CD4-positive, CD25-positive, alpha-beta regulatory T cell (primary cell): ENCODE measurements at regions not wholly inside any gene's neighbourhood (a gene's known extent, or its start where the extent isn't known, plus 50 kb on each side); places are given as distances from the start of the nearest gene placed in this dataset.

Experiments used
- ATAC-seq, 2 donors: fragments of 150-1000 bp; cut with Tn5 transposase; one replicate each; pipeline ENCODE4 v1.10.0; 2021; ENCODE audit warnings: low read depth in 2 of 2, moderate number of reproducible peaks in 2 of 2, moderate library complexity in 1 of 2
- DNase-seq, 3 donors: peaks; one replicate each; pipeline versions ENCODE4 v3.0.0 to v3.0.0-alpha.2; 2012 to 2022; ENCODE audit warnings: mixed read lengths in 1 of 3
- H3K27ac ChIP-seq: one replicate; pipeline ENCODE4 v1.7.0; 2013; ENCODE audit warnings: mild to moderate bottlenecking, low read length; ENCODE audit not compliant: insufficient read depth, poor library complexity, severe bottlenecking
- H3K27me3 ChIP-seq: one replicate; pipeline ENCODE4 v1.7.0; 2013; ENCODE audit warnings: low read length; ENCODE audit not compliant: control insufficient read depth, insufficient read depth
- H3K36me3 ChIP-seq: one replicate; pipeline ENCODE4 v1.7.0; 2013; ENCODE audit warnings: mild to moderate bottlenecking, low read length, moderate library complexity; ENCODE audit not compliant: control insufficient read depth, insufficient read depth
- H3K4me1 ChIP-seq: 2 replicates; pipeline ENCODE4 v1.7.0; 2013; ENCODE audit warnings: mild to moderate bottlenecking, low read length; ENCODE audit not compliant: insufficient read depth, control insufficient read depth, poor library complexity, severe bottlenecking
- H3K4me3 ChIP-seq: one replicate; pipeline ENCODE4 v1.7.0; 2013; ENCODE audit warnings: low read depth, mild to moderate bottlenecking, low read length, moderate library complexity
- H3K9me3 ChIP-seq, 2 experiments: 1 replicate in 1 of 2; 2 replicates in 1 of 2; pipeline ENCODE4 v1.7.0; 2013; ENCODE audit warnings: low read length in 2 of 2, mild to moderate bottlenecking in 1 of 2, moderate library complexity in 1 of 2; ENCODE audit not compliant: control insufficient read depth in 2 of 2
- H3K27ac Mint-ChIP-seq, 3 donors: one replicate each; pipeline ENCODE4 v1.8.0; 2020 to 2022; ENCODE audit warnings: mild to moderate bottlenecking in 3 of 3, mixed read lengths in 3 of 3, moderate library complexity in 2 of 3
- H3K27me3 Mint-ChIP-seq: one replicate; pipeline ENCODE4 v1.8.0; 2022; ENCODE audit warnings: mild to moderate bottlenecking, mixed read lengths
- H3K36me3 Mint-ChIP-seq: one replicate; pipeline ENCODE4 v1.8.0; 2020; ENCODE audit warnings: mixed read lengths
- H3K4me1 Mint-ChIP-seq, 4 donors: one replicate each; pipeline ENCODE4 v1.8.0; 2020 to 2022; ENCODE audit warnings: mixed read lengths in 4 of 4, mild to moderate bottlenecking in 1 of 4
- H3K4me3 Mint-ChIP-seq, 4 donors: one replicate each; pipeline ENCODE4 v1.8.0; 2020 to 2022; ENCODE audit warnings: mild to moderate bottlenecking in 4 of 4, mixed read lengths in 4 of 4, moderate library complexity in 3 of 4
- H3K9me3 Mint-ChIP-seq, 7 donors: one replicate each; pipeline ENCODE4 v1.8.0; 2020 to 2022; ENCODE audit warnings: mixed read lengths in 7 of 7, mild to moderate bottlenecking in 3 of 7, moderate library complexity in 2 of 7

DNA sequence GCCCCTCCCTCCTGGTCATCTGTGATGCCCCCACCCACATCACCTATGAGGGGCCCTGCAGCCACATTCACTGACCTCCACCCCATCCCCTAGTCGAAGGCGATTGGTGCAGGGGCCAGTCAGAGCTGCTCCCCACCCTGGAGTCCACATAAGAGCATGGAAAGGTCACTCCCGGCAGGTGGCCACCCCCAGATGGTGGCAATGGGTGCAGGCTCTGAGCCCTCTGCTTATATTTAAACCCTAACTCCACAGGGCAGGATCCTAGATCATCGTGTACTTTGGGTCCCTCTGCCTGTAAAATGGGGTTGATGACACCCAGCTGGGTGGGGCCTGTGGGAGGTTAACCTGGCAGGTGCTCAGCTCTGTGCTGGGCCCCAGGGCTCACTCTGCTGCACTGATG lies 186.8 kb upstream of the C1orf174 start:
- peaks cover 0 to 5% (median 0%) of the 10 kb centered on the region in 7 donors for H3K9me3 Mint-ChIP-seq
- DNase-seq (no peak), ATAC-seq (no peak)
- peaks cover 0 to 5% (median 0%) of the 10 kb centered on the region in 4 donors for H3K4me1 Mint-ChIP-seq
- Histone ChIP-seq H3K27ac (no peak overlapping the region), H3K9me3 (no peaks in the 10 kb centered on the region), H3K4me3 (no peak overlapping the region), H3K27me3 (no peaks in the 10 kb centered on the region), H3K4me1 (no peaks in the 10 kb centered on the region), H3K36me3 (no peaks in the 10 kb centered on the region)
- no peaks in the 10 kb centered on the region for H3K36me3 Mint-ChIP-seq
- no peaks in the 10 kb centered on the region for H3K27me3 Mint-ChIP-seq
- H3K27ac Mint-ChIP-seq = no peak overlapping the region
- no peak overlapping the region for H3K4me3 Mint-ChIP-seq

- no peaks in the 10 kb centered on the region for H3K27me3 Mint-ChIP-seq
- Histone ChIP-seq H3K4me1 (no peaks in the 10 kb centered on the region), H3K27ac (no peak overlapping the region), H3K27me3 (no peaks in the 10 kb centered on the region), H3K36me3 (no peaks in the 10 kb centered on the region), H3K9me3 (no peaks in the 10 kb centered on the region), H3K4me3 (no peak overlapping the region)
- peaks cover 0 to 5% (median 0%) of the 10 kb centered on the region in 4 donors for H3K4me1 Mint-ChIP-seq
- ATAC-seq = no peak
- no peak overlapping the region for H3K4me3 Mint-ChIP-seq
- no peaks in the 10 kb centered on the region for H3K36me3 Mint-ChIP-seq
- DNase-seq = no peak
- peaks cover 0 to 11% (median 0%) of the 10 kb centered on the region in 7 donors for H3K9me3 Mint-ChIP-seq
- H3K27ac Mint-ChIP-seq = peak overlapping the region in 1 of 3 donors; percentile 46
These were observed 187.7 kb upstream of the C1orf174 start for GRCh38 chr1:4087530-4088420.

DNA sequence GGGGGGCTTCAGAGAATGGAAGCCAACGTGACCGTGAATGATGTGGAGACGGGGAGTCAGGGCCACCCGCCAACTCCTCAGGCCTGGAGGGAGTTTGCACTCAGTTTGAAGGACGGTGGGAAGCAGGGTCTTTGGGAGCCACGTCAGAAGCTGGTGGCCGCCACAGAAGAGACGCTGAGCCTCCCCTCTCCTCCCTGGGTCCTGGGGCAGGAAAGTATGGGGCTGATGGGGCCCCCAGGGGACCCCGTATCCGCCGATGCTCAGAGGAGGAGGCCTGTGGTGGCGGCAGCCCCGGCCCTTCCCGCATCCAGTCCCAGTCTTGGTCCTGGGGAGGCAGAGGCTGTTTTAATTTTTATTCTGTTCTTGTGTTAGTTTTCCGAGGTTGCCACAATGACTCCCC lies 188.6 kb upstream of the C1orf174 start:
- no peak for DNase-seq

GRCh38 chr1:4089421-4090175 lies 189.5 kb upstream of the C1orf174 start:
- Mint-ChIP-seq H3K9me3 (peaks cover 0 to 16% (median 2%) of the 10 kb centered on the region in 7 donors), H3K4me3 (no peak overlapping the region), H3K27me3 (no peaks in the 10 kb centered on the region), H3K4me1 (peaks cover 0 to 5% (median 0%) of the 10 kb centered on the region in 4 donors), H3K36me3 (no peaks in the 10 kb centered on the region), H3K27ac (no peak overlapping the region)
- Histone ChIP-seq H3K4me1 (no peaks in the 10 kb centered on the region), H3K27ac (no peak overlapping the region), H3K4me3 (no peak overlapping the region), H3K36me3 (no peaks in the 10 kb centered on the region), H3K27me3 (no peaks in the 10 kb centered on the region), H3K9me3 (no peaks in the 10 kb centered on the region)
- DNase-seq (no peak), ATAC-seq (no peak)

More for the DNA sequence above, 188.6 kb upstream of the C1orf174 start:
- Mint-ChIP-seq H3K27ac (no peak overlapping the region), H3K4me3 (no peak overlapping the region), H3K27me3 (no peaks in the 10 kb centered on the region), H3K4me1 (peaks cover 0 to 5% (median 0%) of the 10 kb centered on the region in 4 donors), H3K36me3 (no peaks in the 10 kb centered on the region), H3K9me3 (peaks cover 0 to 16% (median 2%) of the 10 kb centered on the region in 7 donors)
- Histone ChIP-seq H3K36me3 (no peaks in the 10 kb centered on the region), H3K27me3 (no peaks in the 10 kb centered on the region), H3K27ac (no peak overlapping the region), H3K4me3 (no peak overlapping the region), H3K9me3 (no peaks in the 10 kb centered on the region), H3K4me1 (no peaks in the 10 kb centered on the region)
- no peak for ATAC-seq

GRCh38 chr1:4090556-4090955 lies 190.5 kb upstream of the C1orf174 start:
- H3K36me3 Mint-ChIP-seq = no peaks in the 10 kb centered on the region
- no peak for DNase-seq
- H3K27me3 ChIP-seq = no peaks in the 10 kb centered on the region
- H3K4me1 ChIP-seq = no peaks in the 10 kb centered on the region
- H3K27ac ChIP-seq = no peak overlapping the region
- no peaks in the 10 kb centered on the region for H3K27me3 Mint-ChIP-seq
- H3K27ac Mint-ChIP-seq = no peak overlapping the region
- no peaks in the 10 kb centered on the region for H3K9me3 ChIP-seq
- peaks cover 0 to 5% (median 0%) of the 10 kb centered on the region in 4 donors for H3K4me1 Mint-ChIP-seq
- H3K4me3 ChIP-seq = no peak overlapping the region
- no peaks in the 10 kb centered on the region for H3K36me3 ChIP-seq
- peaks cover 0 to 18% (median 2%) of the 10 kb centered on the region in 7 donors for H3K9me3 Mint-ChIP-seq
- no peak for ATAC-seq
- H3K4me3 Mint-ChIP-seq = no peak overlapping the region

DNA sequence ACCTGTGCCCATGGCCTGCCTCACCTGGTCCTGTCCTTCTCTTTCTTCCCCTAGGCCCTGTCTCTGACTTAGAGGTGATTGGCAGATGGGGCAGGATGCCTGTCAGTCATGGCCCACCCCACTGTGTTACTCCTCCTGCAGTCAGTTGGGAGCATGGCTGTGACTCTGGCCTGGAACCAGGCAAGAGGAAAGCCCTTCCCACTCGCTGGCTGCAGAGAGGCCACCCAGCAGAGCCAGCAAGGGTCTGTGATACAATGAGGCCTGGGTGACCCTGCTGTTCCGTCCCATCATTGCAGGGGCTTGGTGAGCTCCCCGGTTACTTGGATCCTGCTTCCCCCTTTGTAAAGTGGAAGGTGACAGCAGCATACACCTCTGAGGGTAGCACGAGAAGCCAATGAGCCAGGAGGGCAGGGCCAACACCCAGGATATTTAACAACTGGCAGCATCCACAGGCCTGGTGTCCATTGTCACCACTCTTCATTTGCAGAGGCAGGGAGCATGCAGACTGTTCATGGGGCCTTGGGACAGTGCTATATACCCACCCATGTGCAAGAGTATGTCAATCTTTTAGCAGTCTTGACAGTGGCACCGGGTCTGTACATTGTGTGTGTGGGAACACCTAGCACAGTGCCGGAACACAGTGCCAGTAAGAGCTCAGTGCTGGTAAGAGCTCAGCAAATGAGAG lies 191.0 kb upstream of the C1orf174 start:
- Mint-ChIP-seq H3K4me3 (no peak overlapping the region), H3K27ac (no peak overlapping the region), H3K9me3 (peaks cover 0 to 18% (median 2%) of the 10 kb centered on the region in 7 donors), H3K4me1 (peaks cover 0 to 3% (median 0%) of the 10 kb centered on the region in 4 donors), H3K36me3 (no peaks in the 10 kb centered on the region), H3K27me3 (no peaks in the 10 kb centered on the region)
- ATAC-seq (no peak), DNase-seq (no peak)
- no peak overlapping the region for H3K4me3 ChIP-seq
- H3K27ac ChIP-seq = no peak overlapping the region
- H3K9me3 ChIP-seq = no peaks in the 10 kb centered on the region
- no peaks in the 10 kb centered on the region for H3K4me1 ChIP-seq
- H3K27me3 ChIP-seq = no peaks in the 10 kb centered on the region
- H3K36me3 ChIP-seq = no peaks in the 10 kb centered on the region

DNA sequence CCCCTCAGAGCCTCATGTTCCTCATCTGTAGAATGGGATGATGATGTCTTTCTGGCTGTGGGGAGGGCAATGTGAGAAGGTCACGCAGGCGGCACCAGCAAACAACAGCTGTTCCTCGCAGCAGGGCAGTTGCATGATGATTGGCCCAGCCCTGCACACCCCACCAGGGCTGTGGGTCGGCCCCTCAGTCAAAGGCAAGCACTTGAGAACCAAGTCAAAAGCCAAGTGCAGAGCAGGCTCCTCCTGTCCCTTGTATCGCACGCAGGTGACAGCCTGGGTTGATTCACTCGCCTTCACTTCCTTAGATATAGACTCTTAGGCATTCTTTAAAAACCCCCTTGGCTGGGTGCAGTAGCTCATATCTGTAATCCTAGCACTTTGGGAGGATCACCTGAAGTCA lies 191.9 kb upstream of the C1orf174 start:
- Mint-ChIP-seq H3K27me3 (no peaks in the 10 kb centered on the region), H3K36me3 (no peaks in the 10 kb centered on the region), H3K4me1 (no peaks in the 10 kb centered on the region), H3K4me3 (no peak overlapping the region), H3K27ac (no peak overlapping the region), H3K9me3 (peaks cover 0 to 22% (median 5%) of the 10 kb centered on the region in 7 donors)
- H3K27me3 ChIP-seq = no peaks in the 10 kb centered on the region
- H3K4me1 ChIP-seq = no peaks in the 10 kb centered on the region
- DNase-seq (no peak), ATAC-seq (no peak)
- no peaks in the 10 kb centered on the region for H3K36me3 ChIP-seq
- H3K4me3 ChIP-seq = no peak overlapping the region
- peaks cover 0 to 2% of the 10 kb centered on the region in 2 experiments for H3K9me3 ChIP-seq
- H3K27ac ChIP-seq = no peak overlapping the region
